ENCODE measurements at regions not wholly inside any gene's neighbourhood (a gene's known extent, or its start where the extent isn't known, plus 50 kb on each side); places are given as distances from the start of the nearest gene placed in this dataset.

GRCh38 chr4:131046821-131047220, 1950.9 kb downstream of the C4orf33 start:
- DNase-seq (ENCODE audit: low read depth) (no peak), FAIRE-seq (no peak)
- Histone ChIP-seq H3K36me3 (ENCODE audit: control insufficient read depth, insufficient read depth, low read length) (no peaks in the 10 kb centered on the region), H3K4me3 (ENCODE audit: low read depth, low read length) (no peak overlapping the region), H3K27me3 (ENCODE audit: control insufficient read depth, insufficient read depth, low read length) (no peaks in the 10 kb centered on the region)
- TF ChIP-seq CTCF (IDR thresholded peaks at IDR 0.05; ENCODE audit: insufficient read depth, low read length, severe bottlenecking) = no peak

- no peak for FAIRE-seq
These were observed 1956.7 kb downstream of the C4orf33 start for GRCh38 chr4:131052646-131053045.

GRCh38 chr4:131054489-131055019, 1958.6 kb downstream of the C4orf33 start:
- DNase-seq (ENCODE audit: low read depth) = peak; percentile 8
- FAIRE-seq = no peak
- no peak for TF ChIP-seq CTCF (IDR thresholded peaks at IDR 0.05; ENCODE audit: insufficient read depth, low read length, severe bottlenecking)
- Histone ChIP-seq H3K4me3 (ENCODE audit: low read depth, low read length) (no peak overlapping the region), H3K27me3 (ENCODE audit: control insufficient read depth, insufficient read depth, low read length) (no peaks in the 10 kb centered on the region), H3K36me3 (ENCODE audit: control insufficient read depth, insufficient read depth, low read length) (no peaks in the 10 kb centered on the region)

More at GRCh38 chr4:131052646-131053045, 1956.7 kb downstream of the C4orf33 start:
- no peaks in the 10 kb centered on the region for H3K27me3 ChIP-seq (ENCODE audit: control insufficient read depth, insufficient read depth, low read length)
- no peak for TF ChIP-seq CTCF (IDR thresholded peaks at IDR 0.05; ENCODE audit: insufficient read depth, low read length, severe bottlenecking)
- H3K4me3 ChIP-seq (ENCODE audit: low read depth, low read length) = no peak overlapping the region
- H3K36me3 ChIP-seq (ENCODE audit: control insufficient read depth, insufficient read depth, low read length) = no peaks in the 10 kb centered on the region
- no peak for DNase-seq (ENCODE audit: low read depth)

GRCh38 chr4:131061734-131062133, 1965.8 kb downstream of the C4orf33 start:
- FAIRE-seq = no peak
- no peaks in the 10 kb centered on the region for H3K36me3 ChIP-seq (ENCODE audit: control insufficient read depth, insufficient read depth, low read length)
- H3K4me3 ChIP-seq (ENCODE audit: low read depth, low read length) = no peak overlapping the region
- DNase-seq (ENCODE audit: low read depth) = no peak
- H3K27me3 ChIP-seq (ENCODE audit: control insufficient read depth, insufficient read depth, low read length) = no peaks in the 10 kb centered on the region
- TF ChIP-seq CTCF (IDR thresholded peaks at IDR 0.05; ENCODE audit: insufficient read depth, low read length, severe bottlenecking) = no peak

- H3K36me3 ChIP-seq (ENCODE audit: control insufficient read depth, insufficient read depth, low read length) = no peaks in the 10 kb centered on the region
- DNase-seq (ENCODE audit: low read depth) (no peak), FAIRE-seq (no peak)
- no peaks in the 10 kb centered on the region for H3K27me3 ChIP-seq (ENCODE audit: control insufficient read depth, insufficient read depth, low read length)
- no peak overlapping the region for H3K4me3 ChIP-seq (ENCODE audit: low read depth, low read length)
- no peak for TF ChIP-seq CTCF (IDR thresholded peaks at IDR 0.05; ENCODE audit: insufficient read depth, low read length, severe bottlenecking)
These were observed 1967.9 kb downstream of the C4orf33 start for GRCh38 chr4:131063878-131064277.

GRCh38 chr4:131081069-131081468, 1985.1 kb downstream of the C4orf33 start:
- H3K27me3 ChIP-seq (ENCODE audit: control insufficient read depth, insufficient read depth, low read length) = no peaks in the 10 kb centered on the region
- no peak for DNase-seq (ENCODE audit: low read depth)
- no peak for FAIRE-seq
- no peak overlapping the region for H3K4me3 ChIP-seq (ENCODE audit: low read depth, low read length)
- TF ChIP-seq CTCF (IDR thresholded peaks at IDR 0.05; ENCODE audit: insufficient read depth, low read length, severe bottlenecking) = no peak
- H3K36me3 ChIP-seq (ENCODE audit: control insufficient read depth, insufficient read depth, low read length) = no peaks in the 10 kb centered on the region
